GM21390 (cell line): ENCODE measurements at regions not wholly inside any gene's neighbourhood (a gene's known extent, or its start where the extent isn't known, plus 50 kb on each side); places are given as distances from the start of the nearest gene placed in this dataset.
"Not testable (repeated sequence)": the region's sequence is repeated elsewhere in the genome, so short reads cannot be mapped to it uniquely, and the experiment has no call there.

Source experiments
- ATAC-seq: cut with Tn5 transposase; IDR thresholded peaks from one replicate; pipeline ENCODE4 v1.9.1; 2021; ENCODE audit not compliant: unreplicated experiment

DNA sequence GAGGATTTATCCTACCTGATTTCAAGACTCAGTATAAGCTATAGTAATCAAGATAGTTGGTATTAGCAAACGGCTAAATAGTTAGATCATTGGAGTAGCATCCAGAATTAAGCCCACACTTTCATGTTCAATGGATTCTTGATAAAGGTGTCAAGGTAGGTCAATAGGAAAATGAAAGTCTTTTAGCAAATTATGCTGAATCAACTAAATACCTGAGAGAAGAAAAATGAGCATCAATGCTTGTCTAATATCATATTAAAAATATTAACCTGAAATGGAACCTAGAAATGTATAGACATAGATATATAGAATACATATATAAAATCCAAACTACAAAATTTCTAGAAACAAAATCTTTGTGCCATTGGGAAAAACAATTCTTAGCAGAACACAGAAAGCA is 685.6 kb downstream of the DTWD2 start:
- ATAC-seq: no peak

- ATAC-seq: no peak
Measured at GRCh38 chr5:118301696-118302095, 686.7 kb downstream of the DTWD2 start.

DNA sequence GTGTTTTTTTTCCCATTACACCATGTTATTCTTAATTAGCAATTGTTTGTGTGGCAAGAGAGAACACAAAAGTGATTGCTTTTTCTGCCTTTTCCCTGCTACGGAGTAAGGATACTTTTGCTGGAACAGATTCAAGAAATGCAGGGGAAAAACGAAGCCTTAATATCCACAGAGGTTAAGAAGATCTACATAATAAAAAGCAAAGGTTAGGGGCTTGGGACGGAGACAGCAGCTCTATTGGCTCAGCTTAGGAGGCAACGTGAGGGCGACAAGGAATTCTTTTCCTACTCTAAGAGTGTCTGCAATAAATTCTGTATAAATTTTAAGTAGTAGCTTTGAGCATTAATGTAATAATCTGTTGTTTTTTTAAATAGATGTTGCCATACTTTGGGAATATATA is 693.3 kb downstream of the DTWD2 start:
- no peak for ATAC-seq

- no peak for ATAC-seq
Measured at GRCh38 chr5:118293378-118293777, 695.0 kb downstream of the DTWD2 start.

- ATAC-seq: no peak
Measured at GRCh38 chr5:118290204-118290603, 698.1 kb downstream of the DTWD2 start.

DNA sequence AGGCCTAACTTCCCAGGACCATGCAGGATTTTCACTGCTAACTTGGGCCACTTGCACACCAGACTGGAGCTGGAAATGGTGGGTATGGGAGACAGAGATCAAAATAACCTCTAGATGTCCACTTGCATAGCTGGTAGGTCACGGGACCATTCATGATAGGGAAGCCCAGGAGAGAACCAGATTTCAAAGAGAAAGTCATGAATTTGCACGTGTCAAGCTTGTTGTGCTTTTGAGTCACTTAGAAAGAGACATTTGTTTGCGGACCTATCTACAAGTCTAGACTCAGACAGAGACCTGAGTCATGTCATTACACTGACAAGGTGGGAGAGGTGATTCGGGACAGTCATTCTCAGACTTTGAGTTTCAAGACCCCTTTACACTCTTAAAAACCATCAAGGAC is 704.1 kb downstream of the DTWD2 start:
- not testable (repeated sequence) for ATAC-seq

DNA sequence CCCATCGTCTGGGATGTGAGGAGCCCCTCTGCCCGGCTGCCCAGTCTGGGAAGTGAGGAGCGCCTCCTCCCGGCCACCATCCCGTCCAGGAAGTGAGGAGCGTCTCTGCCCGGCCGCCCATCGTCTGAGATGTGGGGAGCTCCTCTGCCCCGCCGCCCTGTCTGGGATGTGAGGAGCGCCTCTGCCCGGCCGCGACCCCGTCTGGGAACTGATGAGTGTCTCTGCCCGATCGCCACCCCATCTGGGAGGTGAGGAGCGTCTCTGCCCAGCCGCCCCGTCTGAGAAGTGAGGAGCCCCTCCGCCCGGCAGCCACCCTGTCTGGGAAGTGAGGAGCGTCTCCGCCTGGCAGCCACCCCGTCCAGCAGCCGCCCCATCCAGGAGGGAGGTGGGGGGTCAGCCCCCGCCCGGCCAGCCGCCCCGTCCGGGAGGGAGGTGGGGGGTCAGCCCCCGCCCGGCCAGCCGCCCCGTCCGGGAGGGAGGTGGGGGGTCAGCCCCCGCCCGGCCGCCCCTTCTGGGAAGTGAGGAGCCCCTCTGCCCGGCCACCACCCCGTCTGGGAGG is 705.8 kb downstream of the DTWD2 start:
- ATAC-seq: not testable (repeated sequence)

DNA sequence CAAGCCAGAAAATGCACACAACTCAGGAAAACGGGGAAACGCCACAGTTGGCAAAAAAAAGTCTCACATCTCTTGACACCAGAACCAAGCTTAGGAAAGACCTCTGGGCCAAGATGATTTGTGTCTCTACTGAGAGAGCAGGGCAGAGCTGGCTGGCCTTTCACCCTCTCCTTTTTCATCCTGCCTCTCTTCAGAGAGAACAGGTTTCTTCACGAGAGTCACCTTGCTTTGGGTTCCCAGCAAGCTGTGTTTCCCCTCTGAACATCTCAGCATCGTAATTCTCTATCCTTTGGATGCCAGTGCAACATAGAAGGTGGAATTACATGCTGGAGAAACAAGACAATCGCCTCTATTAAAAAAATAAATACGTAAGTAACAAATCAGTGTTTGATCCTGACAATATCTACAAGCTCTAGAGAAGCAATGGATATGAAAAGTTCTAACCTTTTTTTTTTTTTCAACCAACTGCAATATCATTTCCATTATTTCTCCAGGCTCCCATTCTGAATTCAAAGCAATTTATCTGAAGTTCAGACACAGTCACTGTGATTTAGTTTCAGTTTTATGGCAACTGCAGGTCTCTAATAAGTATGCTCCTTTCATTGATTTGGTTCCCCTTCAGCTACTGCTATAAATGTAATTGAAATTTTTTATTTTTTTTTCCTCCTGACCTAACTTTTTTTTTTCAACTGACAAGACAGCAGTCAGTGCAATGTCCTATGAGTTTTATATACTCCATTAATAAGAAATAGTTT is 708.6 kb downstream of the DTWD2 start:
- no peak for ATAC-seq

- no peak for ATAC-seq
Measured at GRCh38 chr5:118270526-118270925, 717.8 kb downstream of the DTWD2 start.

GRCh38 chr5:118258223-118258622 is 730.1 kb downstream of the DTWD2 start:
- no peak for ATAC-seq

DNA sequence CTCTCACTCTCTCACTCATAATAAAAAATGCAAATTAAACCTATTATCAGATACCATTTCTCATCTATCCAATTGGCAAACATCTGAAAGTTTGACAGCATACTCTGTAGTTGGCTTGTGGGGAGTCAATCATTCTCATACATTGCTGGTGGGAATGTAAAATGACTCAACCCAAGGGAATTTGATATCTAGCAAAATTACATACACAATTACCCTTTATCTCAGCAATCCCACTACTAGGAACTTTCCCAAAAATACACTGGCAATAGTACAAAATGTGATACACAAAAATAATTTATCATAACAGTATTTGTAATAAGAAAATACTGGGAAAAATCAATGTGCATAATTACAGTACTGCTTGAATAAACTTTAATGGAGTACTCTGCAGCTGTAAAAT is 731.3 kb downstream of the DTWD2 start:
- ATAC-seq: no peak

- ATAC-seq: no peak
Measured at GRCh38 chr5:118253225-118254061, 734.9 kb downstream of the DTWD2 start.

- peak; percentile 80 for ATAC-seq
Measured at GRCh38 chr5:118249386-118249785, 739.0 kb downstream of the DTWD2 start.

GRCh38 chr5:118247458-118247857 is 740.9 kb downstream of the DTWD2 start:
- ATAC-seq: no peak

GRCh38 chr5:118243613-118244012 is 744.7 kb downstream of the DTWD2 start:
- ATAC-seq: no peak

DNA sequence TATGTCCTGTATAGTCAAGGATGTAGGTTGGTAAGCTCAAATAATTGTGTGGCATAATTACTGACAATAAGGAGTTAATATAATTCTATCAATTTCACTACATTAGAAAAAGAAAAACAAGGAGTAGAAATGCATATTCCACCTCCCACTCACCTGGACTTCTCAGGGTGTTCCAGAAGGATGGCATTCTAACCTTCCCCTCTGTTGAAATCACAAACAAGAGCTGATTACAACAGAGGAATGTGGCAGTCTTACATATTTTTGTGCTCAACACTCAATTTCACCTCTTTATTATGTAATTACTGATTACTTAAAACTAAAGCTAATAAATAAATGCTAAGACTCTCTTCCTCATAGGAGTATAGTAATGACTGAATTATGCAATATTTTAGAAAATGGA is 745.3 kb downstream of the DTWD2 start:
- no peak for ATAC-seq

- peak; percentile 66 for ATAC-seq
Measured at GRCh38 chr5:118236108-118236849, 752.1 kb downstream of the DTWD2 start.

- no peak for ATAC-seq
Measured at GRCh38 chr5:118233606-118234005, 754.7 kb downstream of the DTWD2 start.

DNA sequence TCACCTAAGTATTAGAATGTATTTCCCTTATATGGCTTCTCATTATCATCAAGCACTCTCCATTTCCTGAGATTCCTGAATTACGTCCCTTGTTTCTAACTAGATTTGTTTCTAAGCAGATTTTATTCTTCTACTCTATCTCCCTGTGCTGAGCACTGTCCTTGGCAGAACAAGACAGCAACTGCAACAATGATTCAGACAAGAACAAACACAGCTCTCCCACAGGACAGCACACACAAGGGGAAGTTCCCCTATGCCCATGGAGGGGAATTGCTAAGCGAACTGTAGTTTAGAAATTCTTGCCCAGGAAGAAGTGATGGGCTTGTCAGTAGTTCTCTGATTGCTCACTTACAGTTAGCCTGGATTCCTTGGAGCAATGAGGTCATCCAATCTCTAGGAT is 759.9 kb downstream of the DTWD2 start:
- ATAC-seq: no peak

- ATAC-seq: no peak
Measured at GRCh38 chr5:118224546-118224945, 763.8 kb downstream of the DTWD2 start.

DNA sequence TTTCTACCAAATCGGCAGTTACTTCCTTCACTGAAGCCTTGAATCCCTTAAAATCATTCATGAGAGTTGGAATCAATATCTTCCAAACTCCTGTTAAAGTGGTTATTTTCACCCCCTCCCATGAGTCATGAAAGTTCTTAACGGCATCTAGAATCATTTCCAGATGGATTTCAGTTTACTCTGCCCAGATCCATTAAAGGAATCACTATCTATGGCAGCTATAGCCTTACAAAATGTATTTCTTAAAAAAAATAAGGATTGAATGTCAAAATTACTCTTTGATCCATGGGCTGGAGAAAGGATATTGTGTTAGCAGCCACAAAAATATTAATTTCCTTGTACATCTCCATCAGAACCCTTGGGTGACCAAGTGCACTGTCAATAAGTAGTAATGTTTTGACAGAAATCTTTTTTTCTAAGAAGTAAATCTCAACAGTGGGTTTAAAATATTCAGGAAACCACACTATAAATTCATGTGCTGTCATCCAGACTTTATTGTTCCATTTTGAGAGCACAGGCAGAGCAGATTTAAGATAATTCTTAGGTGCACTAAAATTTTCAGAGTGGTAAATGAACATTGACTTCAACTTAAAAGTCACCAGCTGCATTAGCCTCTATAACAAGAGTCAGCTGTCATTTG is 767.7 kb downstream of the DTWD2 start:
- ATAC-seq: no peak
